H1 (cell line): ENCODE measurements at regions not wholly inside any gene's neighbourhood (a gene's known extent, or its start where the extent isn't known, plus 50 kb on each side); places are given as distances from the start of the nearest gene placed in this dataset.

Experiments used
- CTCF ChIA-PET: fragments of 300-600 bp; sonication (Branson Sonifier 250); formaldehyde crosslinking; loops from one replicate; lab custom pipeline; 2021; ENCODE audit not compliant: partially characterized antibody; lab: Charles Lee
- POLR2A ChIA-PET: fragments of 300-600 bp; sonication (Branson Sonifier 250); formaldehyde crosslinking; loops from one replicate; lab custom pipeline; 2021; ENCODE audit warnings: inconsistent platforms; ENCODE audit not compliant: partially characterized antibody; lab: Charles Lee
- DNase-seq, 2 experiments: peaks; one replicate each; pipeline versions ENCODE4 v3.0.0 to v3.0.0-alpha.2; 2010 to 2022; ENCODE audit warnings: low spot score in 2 of 2, low read depth in 1 of 2, mixed read lengths in 1 of 2
- FAIRE-seq: peaks from 2 replicates; lab custom pipeline; 2011; peaks lifted over from hg19 to GRCh38; lab: Jason Lieb, UNC
- H2AFZ ChIP-seq: 2 replicates; pipeline ENCODE4 v1.8.1; 2012; ENCODE audit warnings: low read length, inconsistent platforms
- H2AK5ac ChIP-seq: 2 replicates; pipeline ENCODE4 v1.6.1; 2013; ENCODE audit warnings: low read depth, low read length
- H2BK120ac ChIP-seq: replicated peaks from 2 replicates; pipeline ENCODE3; 2013; ENCODE audit warnings: low read depth, low read length, inconsistent platforms
- H2BK12ac ChIP-seq: 2 replicates; pipeline ENCODE4 v1.6.1; 2013; ENCODE audit warnings: low read depth, low read length
- H2BK15ac ChIP-seq: 2 replicates; pipeline ENCODE4 v1.6.1; 2013; ENCODE audit warnings: low read length
- H2BK20ac ChIP-seq: 2 replicates; pipeline ENCODE4 v1.6.1; 2013; ENCODE audit warnings: low read length
- H2BK5ac ChIP-seq: 2 replicates; pipeline ENCODE4 v1.6.1; 2013; ENCODE audit warnings: low read depth, low read length
- H3K14ac ChIP-seq: 2 replicates; pipeline ENCODE4 v1.6.1; 2013; ENCODE audit warnings: inconsistent platforms; ENCODE audit not compliant: insufficient read length
- H3K18ac ChIP-seq: 2 replicates; pipeline ENCODE4 v1.6.1; 2013; ENCODE audit warnings: low read length; ENCODE audit errors: extremely low read depth
- H3K23ac ChIP-seq: 2 replicates; pipeline ENCODE4 v1.6.1; 2013; ENCODE audit warnings: inconsistent platforms; ENCODE audit not compliant: insufficient read length
- H3K23me2 ChIP-seq: 2 replicates; pipeline ENCODE4 v1.6.1; 2013; ENCODE audit warnings: low read depth, low read length
- H3K27ac ChIP-seq: 2 replicates; pipeline ENCODE4 v1.6.1; 2011; ENCODE audit warnings: low read depth, low read length, inconsistent platforms
- H3K27me3 ChIP-seq, 4 experiments: replicated peaks in 1 of 4; 1 replicate in 1 of 4; 2 replicates in 3 of 4; pipeline versions ENCODE4 v1.6.1 to v1.8.1; 2011 to 2013; ENCODE audit warnings: low read length in 3 of 4, mild to moderate bottlenecking in 3 of 4, inconsistent platforms in 2 of 4, mixed read lengths in 2 of 4, moderate library complexity in 1 of 4; ENCODE audit not compliant: control insufficient read depth in 3 of 4, insufficient read depth in 3 of 4; ENCODE audit errors: extremely low read depth in 1 of 4
- H3K36me3 ChIP-seq, 4 experiments: 2 replicates each; pipeline versions ENCODE4 v1.6.1 to v1.8.1; 2011 to 2013; ENCODE audit warnings: mild to moderate bottlenecking in 4 of 4, low read length in 3 of 4, moderate library complexity in 2 of 4, control low read depth in 1 of 4, inconsistent platforms in 1 of 4; ENCODE audit not compliant: insufficient read depth in 4 of 4, control insufficient read depth in 2 of 4
- H3K4ac ChIP-seq: replicated peaks from 2 replicates; pipeline ENCODE3; 2013; ENCODE audit warnings: low read length, low read depth, mixed read lengths, inconsistent platforms; ENCODE audit not compliant: insufficient read length
- H3K4me1 ChIP-seq, 4 experiments: replicated peaks in 1 of 4; 1 replicate in 1 of 4; 2 replicates in 3 of 4; pipeline versions ENCODE4 v1.6.1 to v1.8.1; 2011 to 2013; ENCODE audit warnings: low read length in 3 of 4, inconsistent platforms in 2 of 4, mixed read lengths in 1 of 4; ENCODE audit not compliant: insufficient read depth in 4 of 4, control insufficient read depth in 3 of 4
- H3K4me2 ChIP-seq, 2 experiments: 2 replicates each; pipeline versions ENCODE4 v1.6.1 to v1.8.1; 2011 to 2013; ENCODE audit warnings: low read depth in 2 of 2, low read length in 2 of 2, control low read depth in 1 of 2, inconsistent platforms in 1 of 2, mild to moderate bottlenecking in 1 of 2; ENCODE audit not compliant: insufficient read depth in 1 of 2
- H3K4me3 ChIP-seq, 4 experiments: fragments of 200-600, 300-600 bp in 1 of 4; sonication (generic), shearing (Covaris generic), sonication (Bioruptor Twin) in 1 of 4; 2 replicates each; pipeline versions ENCODE4 v1.5.1 to v1.8.1; 2011 to 2016; ENCODE audit warnings: low read length in 4 of 4, low read depth in 3 of 4, control low read depth in 2 of 4, inconsistent platforms in 2 of 4, mild to moderate bottlenecking in 2 of 4, mixed read lengths in 1 of 4, moderate library complexity in 1 of 4; ENCODE audit not compliant: insufficient read depth in 2 of 4; ENCODE audit errors: extremely low read depth in 1 of 4
- H3K56ac ChIP-seq: replicated peaks from 2 replicates; pipeline ENCODE3; 2013; ENCODE audit warnings: low read depth, mild to moderate bottlenecking, mixed read lengths, low read length, inconsistent platforms; ENCODE audit not compliant: insufficient read length
- H3K79me1 ChIP-seq: 2 replicates; pipeline ENCODE4 v1.6.1; 2013; ENCODE audit warnings: low read depth, low read length, control low read depth
- H3K79me2 ChIP-seq, 2 experiments: 2 replicates each; pipeline versions ENCODE4 v1.6.1 to v1.8.1; 2012 to 2013; ENCODE audit warnings: low read length in 2 of 2, mild to moderate bottlenecking in 2 of 2, inconsistent platforms in 1 of 2; ENCODE audit not compliant: insufficient read depth in 2 of 2, control insufficient read depth in 1 of 2
- H3K9ac ChIP-seq, 4 experiments: replicated peaks in 1 of 4; 1 replicate in 1 of 4; 2 replicates in 3 of 4; pipeline versions ENCODE4 v1.6.1 to v1.8.1; 2011 to 2013; ENCODE audit warnings: low read depth in 3 of 4, low read length in 3 of 4, control low read depth in 2 of 4, mild to moderate bottlenecking in 2 of 4, moderate library complexity in 2 of 4, inconsistent platforms in 1 of 4; ENCODE audit errors: extremely low read depth in 1 of 4
- H3K9me3 ChIP-seq, 2 experiments: 2 replicates each; pipeline versions ENCODE4 v1.6.1 to v1.8.1; 2012 to 2013; ENCODE audit warnings: mild to moderate bottlenecking in 2 of 2, moderate library complexity in 2 of 2, control low read depth in 1 of 2, inconsistent platforms in 1 of 2, low read depth in 1 of 2, low read length in 1 of 2, mixed read lengths in 1 of 2; ENCODE audit not compliant: insufficient read depth in 2 of 2
- H4K20me1 ChIP-seq, 2 experiments: replicated peaks in 1 of 2; 2 replicates each; pipeline versions ENCODE3 to v1.8.1; 2011 to 2013; ENCODE audit warnings: inconsistent platforms in 2 of 2, low read length in 2 of 2, mild to moderate bottlenecking in 1 of 2; ENCODE audit not compliant: insufficient read depth in 2 of 2, control insufficient read depth in 1 of 2
- H4K5ac ChIP-seq: 2 replicates; pipeline ENCODE4 v1.6.1; 2013; ENCODE audit warnings: low read length, low read depth, mixed read lengths, inconsistent platforms; ENCODE audit not compliant: insufficient read length
- H4K8ac ChIP-seq: 2 replicates; pipeline ENCODE4 v1.8.0; 2013; ENCODE audit warnings: mild to moderate bottlenecking, moderate library complexity, low read length, inconsistent platforms; ENCODE audit not compliant: insufficient read depth; ENCODE audit errors: extremely low read depth
- H4K91ac ChIP-seq: replicated peaks from 2 replicates; pipeline ENCODE3; 2013; ENCODE audit warnings: low read length, mixed read lengths, inconsistent platforms; ENCODE audit not compliant: insufficient read length
- JUN ChIP-seq: IDR thresholded peaks from 2 replicates; pipeline ENCODE4 v1.6.1; 2011; ENCODE audit warnings: low read depth, mild to moderate bottlenecking, improper control_type of control experiment, low read length
- RXRA ChIP-seq: IDR thresholded peaks from 2 replicates; pipeline ENCODE4 v1.6.1; 2011; ENCODE audit warnings: low read depth, mild to moderate bottlenecking, low read length, moderate library complexity; ENCODE audit not compliant: insufficient read depth
- SRF ChIP-seq: IDR thresholded peaks from 2 replicates; pipeline ENCODE4 v1.6.1; 2011; ENCODE audit warnings: mild to moderate bottlenecking, low read depth, low read length, moderate library complexity
- WGBS, 2 experiments: shearing (Covaris generic) in 1 of 2; methylation state at CpG; one replicate each; pipeline versions ENCODE4 v1.1.6 to v1.1.7; 2013 to 2015; ENCODE audit warnings: low lambda C conversion rate in 2 of 2, mixed read lengths in 2 of 2, inconsistent platforms in 1 of 2, low coverage in 1 of 2, missing lambda C conversion rate in 1 of 2; ENCODE audit not compliant: insufficient replicate concordance in 2 of 2, insufficient coverage in 1 of 2, insufficient read length in 1 of 2; ENCODE audit errors: extremely low coverage in 1 of 2, missing lambda C conversion rate in 1 of 2; 5-methylcytosine and 5-hydroxymethylcytosine counted together

DNA sequence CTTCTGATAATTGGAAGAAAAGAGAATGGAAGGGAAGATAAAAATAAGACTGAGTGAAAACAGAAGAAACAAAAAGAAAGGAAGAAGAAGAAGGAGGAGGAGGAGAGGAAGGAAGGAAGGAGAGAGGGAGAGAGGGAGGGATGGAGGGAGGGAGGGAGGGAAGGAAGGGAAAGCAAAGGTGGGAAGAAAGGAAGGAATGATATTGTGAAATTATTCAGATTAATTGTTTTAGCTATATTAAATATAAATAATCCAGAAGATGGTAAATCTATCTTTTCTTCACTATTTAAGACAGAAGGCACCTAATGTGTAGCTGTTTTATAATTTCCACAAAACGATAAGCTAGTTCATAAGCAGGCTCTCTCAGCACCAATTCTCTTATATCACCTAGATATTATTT lies 191.3 kb upstream of the LRRC7 start:
- Histone ChIP-seq H2BK15ac (no peak overlapping the region), H3K23me2 (no peaks in the 10 kb centered on the region), H4K8ac (no peak overlapping the region), H3K27ac (no peak overlapping the region), H3K79me2 (no peaks in the 10 kb centered on the region), H3K18ac (no peak overlapping the region), H3K9me3 (0 out of 4 replicates have a peak, but pooled peaks cover 0 to 3% of the 10 kb centered on the region in 2 experiments), H4K91ac (no peak overlapping the region), H3K23ac (no peak overlapping the region), H4K5ac (no peak overlapping the region), H2AFZ (no peak overlapping the region), H3K4me1 (no peaks in the 10 kb centered on the region), H3K56ac (no peak overlapping the region), H2BK5ac (no peak overlapping the region), H3K4me3 (no peak overlapping the region), H2BK12ac (no peak overlapping the region), H3K4me2 (no peak overlapping the region), H2AK5ac (no peak overlapping the region), H4K20me1 (no peaks in the 10 kb centered on the region), H3K27me3 (no peaks in the 10 kb centered on the region), H3K79me1 (no peaks in the 10 kb centered on the region), H3K36me3 (no peaks in the 10 kb centered on the region), H3K9ac (no peak overlapping the region), H2BK20ac (no peak overlapping the region), H2BK120ac (no peak overlapping the region), H3K14ac (no peak overlapping the region), H3K4ac (no peak overlapping the region)
- no peak for DNase-seq
- POLR2A ChIA-PET, result no interaction called here
- FAIRE-seq, result no peak
- 86% methylated on average over 1 of the region's 1 CpG; no CpG with 5 or more reads in 1 of the 2 experiments for WGBS, 2 experiments
- CTCF ChIA-PET, result no interaction called here
- TF ChIP-seq SRF (no peak), JUN (no peak), RXRA (no peak)
